Esophagus (tissue), 2 donors: ENCODE measurements at regions not wholly inside any gene's neighbourhood (a gene's known extent, or its start where the extent isn't known, plus 50 kb on each side); places are given as distances from the start of the nearest gene placed in this dataset.

Experiments
- H3K27ac ChIP-seq, 2 donors: one replicate each; pipeline ENCODE4 v1.5.1; 2013; ENCODE audit warnings: low read depth in 2 of 2, mild to moderate bottlenecking in 2 of 2, inconsistent platforms in 1 of 2, low read length in 1 of 2, moderate library complexity in 1 of 2
- H3K27me3 ChIP-seq, 2 donors: one replicate each; pipeline ENCODE4 v1.6.1; 2013; ENCODE audit warnings: low read length in 2 of 2, control low read depth in 1 of 2, mild to moderate bottlenecking in 1 of 2; ENCODE audit not compliant: insufficient read depth in 2 of 2, control insufficient read depth in 1 of 2
- H3K36me3 ChIP-seq, 2 donors: one replicate each; pipeline ENCODE4 v1.6.1; 2013; ENCODE audit warnings: low read length in 1 of 2; ENCODE audit not compliant: control insufficient read depth in 2 of 2, insufficient read depth in 2 of 2
- H3K4me1 ChIP-seq, 2 donors: one replicate each; pipeline ENCODE4 v1.6.1; 2013; ENCODE audit warnings: low read length in 1 of 2; ENCODE audit not compliant: control insufficient read depth in 2 of 2, insufficient read depth in 2 of 2
- H3K4me3 ChIP-seq, 2 donors: one replicate each; pipeline ENCODE4 v1.5.1; 2013; ENCODE audit warnings: low read length in 2 of 2, mild to moderate bottlenecking in 2 of 2, low read depth in 1 of 2, moderate library complexity in 1 of 2
- H3K9me3 ChIP-seq, 2 donors: one replicate each; pipeline ENCODE4 v1.6.1; 2013; ENCODE audit warnings: mild to moderate bottlenecking in 2 of 2, low read depth in 1 of 2, low read length in 1 of 2, moderate library complexity in 1 of 2; ENCODE audit not compliant: control insufficient read depth in 2 of 2, insufficient read depth in 1 of 2
- WGBS, 2 donors: extraction: QIAGEN DNeasy Blood & Tissue Kit; methylation state at CpG; one replicate each; pipeline ENCODE4 v1.1.7; 2013; 5-methylcytosine and 5-hydroxymethylcytosine counted together
- donor health status: healthy with polysubstance abuse.
- donor health status: Bipolar disorder and iron deficiency.

DNA sequence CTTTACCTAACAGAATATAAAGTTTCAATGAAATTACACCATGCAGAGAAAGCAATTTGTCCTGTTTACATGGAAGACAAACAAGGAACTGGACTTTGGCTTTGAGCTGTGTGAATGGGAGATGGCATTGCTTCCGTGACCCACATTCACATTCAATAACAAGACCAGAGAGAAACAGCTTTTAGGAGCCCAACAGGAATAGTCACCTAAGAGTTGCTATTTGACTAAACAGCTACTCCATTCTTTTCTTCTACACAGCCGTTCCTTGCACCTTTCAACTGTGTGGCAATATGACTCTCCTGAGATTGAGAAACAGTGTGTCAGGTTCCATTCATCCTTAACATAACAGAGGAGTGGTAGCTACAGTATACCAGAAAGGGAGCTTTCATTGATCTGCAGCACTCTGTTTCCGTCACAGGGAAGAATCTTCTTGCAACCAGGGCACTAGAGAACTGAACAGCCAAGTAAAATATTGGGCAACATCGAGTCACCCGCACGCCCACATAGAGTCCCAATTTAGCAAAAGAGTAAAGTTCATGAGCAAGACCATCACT is 355.1 kb downstream of the HAO1 start:
- 79 to 81% methylated on average over 6 of the region's 6 CpGs for WGBS, 2 donors
- no peaks in the 10 kb centered on the region for H3K9me3 ChIP-seq
- H3K27me3 ChIP-seq, result no peaks in the 10 kb centered on the region
- H3K4me3 ChIP-seq, result no peak overlapping the region
- no peaks in the 10 kb centered on the region for H3K36me3 ChIP-seq
- H3K4me1 ChIP-seq, result no peaks in the 10 kb centered on the region
- no peak overlapping the region for H3K27ac ChIP-seq

- WGBS, 2 donors, result 49 to 54% methylated on average over 1 of the region's 1 CpG
Measured at GRCh38 chr20:7586481-7586880, 353.8 kb downstream of the HAO1 start.

GRCh38 chr20:7589164-7589563 is 351.1 kb downstream of the HAO1 start:
- H3K9me3 ChIP-seq, result no peaks in the 10 kb centered on the region
- H3K4me3 ChIP-seq, result no peak overlapping the region
- 52 to 93% methylated on average over 1 of the region's 1 CpG for WGBS, 2 donors
- no peaks in the 10 kb centered on the region for H3K4me1 ChIP-seq
- H3K27me3 ChIP-seq, result no peaks in the 10 kb centered on the region
- H3K36me3 ChIP-seq, result no peaks in the 10 kb centered on the region
- no peak overlapping the region for H3K27ac ChIP-seq

More at GRCh38 chr20:7586481-7586880, 353.8 kb downstream of the HAO1 start:
- H3K9me3 ChIP-seq, result no peaks in the 10 kb centered on the region
- H3K36me3 ChIP-seq, result no peaks in the 10 kb centered on the region
- no peak overlapping the region for H3K27ac ChIP-seq
- no peaks in the 10 kb centered on the region for H3K27me3 ChIP-seq
- no peaks in the 10 kb centered on the region for H3K4me1 ChIP-seq
- no peak overlapping the region for H3K4me3 ChIP-seq

GRCh38 chr20:7596541-7596940 is 343.7 kb downstream of the HAO1 start:
- no peaks in the 10 kb centered on the region for H3K27me3 ChIP-seq
- WGBS, 2 donors, result 59 to 75% methylated on average over 3 of the region's 3 CpGs

GRCh38 chr20:7601431-7601830 is 338.8 kb downstream of the HAO1 start:
- 56 to 68% methylated on average over 1 of the region's 1 CpG for WGBS, 2 donors

More at GRCh38 chr20:7596541-7596940, 343.7 kb downstream of the HAO1 start:
- Histone ChIP-seq H3K4me3 (no peak overlapping the region), H3K36me3 (no peaks in the 10 kb centered on the region), H3K4me1 (no peaks in the 10 kb centered on the region), H3K27ac (no peak overlapping the region), H3K9me3 (peaks cover 0 to 9% of the 10 kb centered on the region in 2 donors)

GRCh38 chr20:7606941-7607340 is 333.3 kb downstream of the HAO1 start:
- Histone ChIP-seq H3K27ac (no peak overlapping the region), H3K4me1 (no peaks in the 10 kb centered on the region), H3K27me3 (no peaks in the 10 kb centered on the region), H3K9me3 (no peaks in the 10 kb centered on the region), H3K4me3 (no peak overlapping the region), H3K36me3 (no peaks in the 10 kb centered on the region)
- WGBS, 2 donors, result 81% methylated on average over 3 of the region's 3 CpGs

More at GRCh38 chr20:7601431-7601830, 338.8 kb downstream of the HAO1 start:
- Histone ChIP-seq H3K36me3 (no peaks in the 10 kb centered on the region), H3K27ac (no peak overlapping the region), H3K9me3 (peaks cover 0 to 9% of the 10 kb centered on the region in 2 donors), H3K4me1 (no peaks in the 10 kb centered on the region), H3K27me3 (no peaks in the 10 kb centered on the region), H3K4me3 (no peak overlapping the region)

DNA sequence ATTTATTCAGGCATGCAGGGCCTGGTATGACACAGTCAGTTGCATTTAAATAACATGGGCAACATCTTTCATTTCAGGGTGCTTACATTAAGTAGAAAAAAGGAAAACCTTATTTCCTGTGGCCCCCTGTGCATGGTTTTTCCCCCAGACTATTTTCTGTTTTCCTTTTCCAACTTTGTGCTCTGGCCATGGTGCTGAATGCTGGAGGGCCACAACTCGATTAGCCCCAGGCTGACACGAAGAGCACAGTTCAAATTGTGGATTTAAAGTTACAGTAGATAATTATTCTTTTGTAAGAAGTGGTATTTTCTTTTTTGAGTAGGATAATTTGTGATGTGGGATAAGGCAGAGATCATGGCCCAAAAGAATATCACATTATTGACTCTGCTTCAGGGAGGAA is 332.0 kb downstream of the HAO1 start:
- H3K36me3 ChIP-seq, result no peaks in the 10 kb centered on the region
- H3K4me1 ChIP-seq, result no peaks in the 10 kb centered on the region
- no peaks in the 10 kb centered on the region for H3K9me3 ChIP-seq
- H3K27ac ChIP-seq, result no peak overlapping the region
- no peak overlapping the region for H3K4me3 ChIP-seq
- 6 to 8% methylated on average over 2 of the region's 2 CpGs for WGBS, 2 donors
- no peaks in the 10 kb centered on the region for H3K27me3 ChIP-seq

DNA sequence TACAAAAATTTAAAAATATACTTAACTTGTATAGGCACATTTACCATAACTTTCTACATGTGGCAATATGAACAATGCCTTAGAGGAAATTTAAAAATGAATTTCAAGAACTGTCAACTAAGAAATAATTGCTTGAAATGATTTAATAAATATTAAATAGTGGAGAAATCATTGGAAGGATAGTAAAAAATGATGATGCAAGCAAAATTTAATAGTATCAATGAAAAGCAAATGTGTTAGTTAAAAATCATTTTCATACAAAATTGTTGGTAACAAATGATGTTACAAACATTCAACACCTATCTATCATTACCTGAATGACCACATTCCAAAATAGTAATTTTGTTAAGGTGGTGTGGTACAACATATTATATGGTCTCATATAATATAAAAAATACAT is 331.0 kb downstream of the HAO1 start:
- Histone ChIP-seq H3K27ac (no peak overlapping the region), H3K4me3 (no peak overlapping the region), H3K36me3 (no peaks in the 10 kb centered on the region), H3K27me3 (no peaks in the 10 kb centered on the region), H3K9me3 (no peaks in the 10 kb centered on the region), H3K4me1 (no peaks in the 10 kb centered on the region)

GRCh38 chr20:7610681-7611080 is 329.6 kb downstream of the HAO1 start:
- no peaks in the 10 kb centered on the region for H3K9me3 ChIP-seq
- 57 to 59% methylated on average over 4 of the region's 4 CpGs for WGBS, 2 donors
- no peaks in the 10 kb centered on the region for H3K36me3 ChIP-seq
- no peak overlapping the region for H3K4me3 ChIP-seq
- H3K4me1 ChIP-seq, result no peaks in the 10 kb centered on the region
- no peaks in the 10 kb centered on the region for H3K27me3 ChIP-seq
- H3K27ac ChIP-seq, result no peak overlapping the region

DNA sequence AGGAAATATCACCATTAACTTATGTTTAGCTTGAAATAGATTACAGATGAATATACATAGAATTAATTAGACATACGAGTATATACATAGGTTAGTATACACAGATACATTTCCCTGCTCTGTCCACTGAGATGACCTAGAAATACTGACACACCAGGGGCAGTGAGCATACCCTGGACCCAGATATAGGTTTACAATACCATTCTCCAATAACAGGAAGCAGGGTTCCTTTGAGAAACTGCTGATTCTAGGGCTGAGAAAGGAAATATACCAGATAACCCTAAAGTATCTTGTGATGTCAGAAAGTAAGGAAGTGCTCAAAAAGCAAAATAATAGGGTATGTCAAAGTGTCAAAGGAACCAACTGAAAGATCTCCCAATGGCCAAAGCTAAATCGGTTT is 322.5 kb downstream of the HAO1 start:
- 64 to 66% methylated on average over 2 of the region's 2 CpGs for WGBS, 2 donors
- no peaks in the 10 kb centered on the region for H3K36me3 ChIP-seq

More for the DNA sequence above, 322.5 kb downstream of the HAO1 start:
- Histone ChIP-seq H3K27me3 (no peaks in the 10 kb centered on the region), H3K9me3 (peaks cover 3 to 4% of the 10 kb centered on the region in 2 donors), H3K4me1 (no peaks in the 10 kb centered on the region), H3K4me3 (no peak overlapping the region), H3K27ac (no peak overlapping the region)
